CD4-positive, alpha-beta T cell (primary cell): ENCODE measurements at regions not wholly inside any gene's neighbourhood (a gene's known extent, or its start where the extent isn't known, plus 50 kb on each side); places are given as distances from the start of the nearest gene placed in this dataset.

ENCODE experiments used
- ATAC-seq: fragments of 200-7000 bp; cut with Tn5 transposase; one replicate; pipeline ENCODE4 v1.10.0; 2022; ENCODE audit warnings: mild to moderate bottlenecking; ENCODE audit not compliant: poor library complexity
- CTCF ChIA-PET: fragments of 350-600 bp; sonication (Branson Sonifier 250); formaldehyde crosslinking; loops from one replicate; lab custom pipeline; 2021; ENCODE audit warnings: antibody characterized with exemption, inconsistent platforms; lab: Charles Lee
- POLR2A ChIA-PET: fragments of 350-600 bp; sonication (Branson Sonifier 250); formaldehyde crosslinking; loops from one replicate; lab custom pipeline; 2021; ENCODE audit warnings: antibody characterized with exemption, inconsistent platforms; lab: Charles Lee
- DNase-seq, 14 experiments: peaks; one replicate each; pipeline ENCODE4 v3.0.0-alpha.2; 2013 to 2020; ENCODE audit warnings: mixed read lengths in 2 of 14
- H3K27ac ChIP-seq, 2 donors: one replicate each; pipeline versions ENCODE4 v1.5.1 to v1.7.0; 2013; ENCODE audit warnings: low read length in 2 of 2, low read depth in 1 of 2, mild to moderate bottlenecking in 1 of 2
- H3K27me3 ChIP-seq, 2 experiments: 1 replicate in 1 of 2; 2 replicates in 1 of 2; pipeline versions ENCODE4 v1.6.1 to v1.7.0; 2013; ENCODE audit warnings: low read length in 2 of 2, control low read depth in 1 of 2, mild to moderate bottlenecking in 1 of 2, moderate library complexity in 1 of 2; ENCODE audit not compliant: insufficient read depth in 2 of 2, control insufficient read depth in 1 of 2
- H3K36me3 ChIP-seq: one replicate; pipeline ENCODE4 v1.6.1; 2013; ENCODE audit warnings: low read length, control low read depth; ENCODE audit not compliant: insufficient read depth
- H3K4me1 ChIP-seq: one replicate; pipeline ENCODE4 v1.6.1; 2013; ENCODE audit warnings: low read length, control low read depth; ENCODE audit not compliant: insufficient read depth
- H3K4me3 ChIP-seq: one replicate; pipeline ENCODE4 v1.5.1; 2013; ENCODE audit warnings: mild to moderate bottlenecking, low read length, moderate library complexity
- H3K9me3 ChIP-seq, 2 experiments: 1 replicate in 1 of 2; 2 replicates in 1 of 2; pipeline versions ENCODE4 v1.6.1 to v1.7.0; 2013; ENCODE audit warnings: low read length in 2 of 2, mild to moderate bottlenecking in 2 of 2, control low read depth in 1 of 2, moderate library complexity in 1 of 2; ENCODE audit not compliant: control insufficient read depth in 1 of 2, insufficient read depth in 1 of 2
- H3K27ac Mint-ChIP-seq: one replicate; pipeline ENCODE4 v1.8.0; 2020; ENCODE audit warnings: mixed read lengths
- H3K27me3 Mint-ChIP-seq: one replicate; pipeline ENCODE4 v1.8.0; 2021; ENCODE audit warnings: mixed read lengths
- H3K36me3 Mint-ChIP-seq: one replicate; pipeline ENCODE4 v1.8.0; 2021; ENCODE audit warnings: low read depth, mixed read lengths
- H3K4me1 Mint-ChIP-seq: one replicate; pipeline ENCODE4 v1.8.0; 2021; ENCODE audit warnings: low read depth, mixed read lengths
- H3K4me3 Mint-ChIP-seq: one replicate; pipeline ENCODE4 v1.8.0; 2020; ENCODE audit warnings: mild to moderate bottlenecking, mixed read lengths
- H3K9me3 Mint-ChIP-seq: one replicate; pipeline ENCODE4 v1.8.0; 2020; ENCODE audit warnings: mixed read lengths
- intact Hi-C, 2 experiments: fragments of 100-400 bp; cut with DNase I in 1 of 2; cut with micrococcal nuclease in 1 of 2; formaldehyde crosslinking; loops; one replicate each; pipeline versions ENCODE4 v1.15.1 to v1.9.0; 2023 to 2025; cut with DNase I, micrococcal nuclease
- TF ChIP-seq, protein P1 (sequence below): fragments of 200-600 bp; IDR thresholded peaks from one replicate; pipeline ENCODE4 v1.8.0; 2022; ENCODE audit warnings: antibody characterized with exemption, mild to moderate bottlenecking

DNA sequence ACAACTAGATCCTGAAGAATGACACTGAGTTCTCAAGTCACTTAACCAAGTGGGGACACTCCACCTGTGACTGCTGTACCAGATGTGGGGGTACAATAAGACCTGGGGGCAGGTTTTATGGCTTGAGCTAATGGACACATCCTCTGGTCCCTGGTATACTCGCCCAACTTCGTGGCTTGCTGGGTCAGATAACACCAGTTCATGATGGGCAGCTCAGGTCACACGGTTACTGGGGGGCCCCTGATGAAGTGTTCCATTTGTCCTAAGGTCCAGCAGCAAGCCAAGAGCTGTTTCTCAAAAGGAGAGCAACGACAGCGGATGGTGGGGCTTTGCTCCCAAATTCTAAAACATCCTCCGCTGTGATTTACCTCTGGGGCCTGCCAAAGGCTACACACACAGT is 1368.4 kb downstream of the BRD1 start:
- H3K36me3 Mint-ChIP-seq, result no peaks in the 10 kb centered on the region

DNA sequence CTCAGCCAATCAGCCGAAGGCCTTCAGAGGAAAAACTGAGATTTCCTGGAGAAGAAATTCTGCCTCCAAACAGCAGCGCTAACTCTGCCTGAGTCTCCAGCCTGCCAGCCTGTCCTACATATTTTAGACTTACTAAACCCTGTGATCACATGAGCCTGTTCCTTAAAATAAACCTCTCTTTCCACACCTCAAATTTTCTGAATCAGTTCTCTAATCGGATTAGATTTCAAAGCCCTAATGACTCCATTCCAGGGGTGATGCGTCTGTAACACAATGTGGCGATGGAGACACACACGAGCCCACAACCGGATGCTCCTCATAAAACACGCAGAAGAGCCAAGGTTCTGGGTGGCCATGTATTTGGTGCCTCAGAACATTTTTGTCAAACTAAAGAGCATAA is 1371.2 kb downstream of the BRD1 start:
- intact Hi-C loops, result no loop called here
- Histone ChIP-seq H3K27me3 (peaks cover 4 to 5% of the 10 kb centered on the region in 2 experiments), H3K36me3 (no peaks in the 10 kb centered on the region), H3K4me3 (no peak overlapping the region), H3K4me1 (no peaks in the 10 kb centered on the region), H3K27ac (no peak overlapping the region), H3K9me3 (no peaks in the 10 kb centered on the region)
- TF ChIP-seq, protein P1, sequence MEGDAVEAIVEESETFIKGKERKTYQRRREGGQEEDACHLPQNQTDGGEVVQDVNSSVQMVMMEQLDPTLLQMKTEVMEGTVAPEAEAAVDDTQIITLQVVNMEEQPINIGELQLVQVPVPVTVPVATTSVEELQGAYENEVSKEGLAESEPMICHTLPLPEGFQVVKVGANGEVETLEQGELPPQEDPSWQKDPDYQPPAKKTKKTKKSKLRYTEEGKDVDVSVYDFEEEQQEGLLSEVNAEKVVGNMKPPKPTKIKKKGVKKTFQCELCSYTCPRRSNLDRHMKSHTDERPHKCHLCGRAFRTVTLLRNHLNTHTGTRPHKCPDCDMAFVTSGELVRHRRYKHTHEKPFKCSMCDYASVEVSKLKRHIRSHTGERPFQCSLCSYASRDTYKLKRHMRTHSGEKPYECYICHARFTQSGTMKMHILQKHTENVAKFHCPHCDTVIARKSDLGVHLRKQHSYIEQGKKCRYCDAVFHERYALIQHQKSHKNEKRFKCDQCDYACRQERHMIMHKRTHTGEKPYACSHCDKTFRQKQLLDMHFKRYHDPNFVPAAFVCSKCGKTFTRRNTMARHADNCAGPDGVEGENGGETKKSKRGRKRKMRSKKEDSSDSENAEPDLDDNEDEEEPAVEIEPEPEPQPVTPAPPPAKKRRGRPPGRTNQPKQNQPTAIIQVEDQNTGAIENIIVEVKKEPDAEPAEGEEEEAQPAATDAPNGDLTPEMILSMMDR, result no peak
- ATAC-seq (no peak), DNase-seq (no peak)
- Mint-ChIP-seq H3K4me3 (no peak overlapping the region), H3K9me3 (no peaks in the 10 kb centered on the region), H3K27me3 (peaks cover 6% of the 10 kb centered on the region), H3K4me1 (no peaks in the 10 kb centered on the region), H3K27ac (no peak overlapping the region), H3K36me3 (no peaks in the 10 kb centered on the region)
- CTCF ChIA-PET, result no interaction called here
- POLR2A ChIA-PET, result no interaction called here

More for the DNA sequence above, 1368.4 kb downstream of the BRD1 start:
- ATAC-seq, result no peak
- intact Hi-C loops, result no loop called here
- no peak overlapping the region for H3K27ac ChIP-seq
- CTCF ChIA-PET, result no interaction called here
- Mint-ChIP-seq H3K27me3 (no peaks in the 10 kb centered on the region), H3K27ac (no peak overlapping the region), H3K4me1 (no peaks in the 10 kb centered on the region), H3K9me3 (no peaks in the 10 kb centered on the region), H3K4me3 (no peak overlapping the region)
- H3K4me3 ChIP-seq, result no peak overlapping the region
- H3K4me1 ChIP-seq, result no peaks in the 10 kb centered on the region
- H3K36me3 ChIP-seq, result no peaks in the 10 kb centered on the region
- no peak for DNase-seq
- no peaks in the 10 kb centered on the region for H3K9me3 ChIP-seq
- TF ChIP-seq, protein P1, result no peak
- no peaks in the 10 kb centered on the region for H3K27me3 ChIP-seq
- POLR2A ChIA-PET, result no interaction called here

DNA sequence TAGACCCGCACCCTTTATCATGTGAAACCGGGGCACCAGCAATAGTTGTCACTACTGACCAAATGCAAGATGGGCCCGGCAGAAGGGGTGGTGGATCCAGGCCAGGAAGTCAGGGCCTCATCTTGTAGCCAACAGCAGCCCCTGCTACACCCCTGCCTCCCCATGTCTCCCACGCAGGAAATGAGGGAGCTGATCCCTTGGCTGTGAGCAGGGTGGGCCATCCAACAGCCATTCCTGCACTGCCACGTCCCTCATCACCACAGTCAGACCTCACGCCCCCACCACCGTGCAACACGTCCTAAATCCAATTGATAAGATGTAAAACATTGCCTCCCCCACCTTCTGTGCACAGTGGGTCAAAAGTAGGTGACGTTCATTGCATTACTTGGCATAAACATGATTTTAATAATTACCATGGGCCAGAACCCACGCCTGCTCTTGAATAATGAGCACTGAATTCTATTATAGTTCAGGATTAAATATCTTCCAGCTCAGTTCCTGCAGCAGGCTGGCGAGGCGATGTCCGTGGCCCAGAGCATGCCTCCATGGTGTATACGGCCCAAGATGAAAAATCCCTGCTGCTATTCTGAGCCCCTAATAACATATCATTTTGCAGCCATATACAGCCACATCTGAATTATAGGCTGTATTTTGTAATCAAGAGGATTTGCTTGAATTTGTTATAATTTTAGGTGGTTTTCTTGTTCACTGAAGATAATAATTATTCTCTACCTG is 1373.8 kb downstream of the BRD1 start:
- Histone ChIP-seq H3K9me3 (peaks cover 0 to 13% of the 10 kb centered on the region in 2 experiments), H3K27ac (no peak overlapping the region), H3K36me3 (no peaks in the 10 kb centered on the region), H3K4me3 (no peak overlapping the region), H3K4me1 (no peaks in the 10 kb centered on the region), H3K27me3 (peaks cover 4 to 5% of the 10 kb centered on the region in 2 experiments)
- Mint-ChIP-seq H3K27ac (no peak overlapping the region), H3K36me3 (no peaks in the 10 kb centered on the region), H3K27me3 (peaks cover 9% of the 10 kb centered on the region), H3K9me3 (no peaks in the 10 kb centered on the region), H3K4me1 (no peaks in the 10 kb centered on the region), H3K4me3 (no peak overlapping the region)
- DNase-seq, result no peak
- intact Hi-C loops, result no loop called here
- ATAC-seq, result no peak
- CTCF ChIA-PET, result no interaction called here
- TF ChIP-seq, protein P1, result no peak
- POLR2A ChIA-PET, result no interaction called here
